ENCODE measurements at regions not wholly inside any gene's neighbourhood (a gene's known extent, or its start where the extent isn't known, plus 50 kb on each side); places are given as distances from the start of the nearest gene placed in this dataset.

- DNase-seq = no peak
These were observed 481.8 kb downstream of the TFEC start for GRCh38 chr7:115548756-115549155.

- no peak for DNase-seq
These were observed 483.8 kb downstream of the TFEC start for GRCh38 chr7:115546790-115547189.

GRCh38 chr7:115533785-115534184 is 496.8 kb downstream of the TFEC start:
- no peak for DNase-seq

- no peak for DNase-seq
These were observed 504.3 kb downstream of the TFEC start for GRCh38 chr7:115526278-115526677.

- no peak for DNase-seq
These were observed 508.4 kb downstream of the TFEC start for GRCh38 chr7:115522174-115522573.

- no peak for DNase-seq
These were observed 514.2 kb downstream of the TFEC start for GRCh38 chr7:115516341-115516740.

- no peak for DNase-seq
These were observed 519.2 kb downstream of the TFEC start for GRCh38 chr7:115511330-115511729.

- no peak for DNase-seq
These were observed 525.4 kb downstream of the TFEC start for GRCh38 chr7:115505136-115505535.

- no peak for DNase-seq
These were observed 530.6 kb downstream of the TFEC start for GRCh38 chr7:115499956-115500355.

GRCh38 chr7:115496006-115496405 is 534.6 kb downstream of the TFEC start:
- no peak for DNase-seq

GRCh38 chr7:115494529-115495147 is 535.9 kb downstream of the TFEC start:
- DNase-seq = no peak

GRCh38 chr7:115493381-115493780 is 537.2 kb downstream of the TFEC start:
- DNase-seq = no peak

- DNase-seq = no peak
These were observed 538.7 kb downstream of the TFEC start for GRCh38 chr7:115491744-115492380.

GRCh38 chr7:115479448-115479847 is 551.1 kb downstream of the TFEC start:
- no peak for DNase-seq

- no peak for DNase-seq
These were observed 552.1 kb downstream of the TFEC start for GRCh38 chr7:115478426-115478825.

GRCh38 chr7:115477193-115477651 is 553.3 kb downstream of the TFEC start:
- DNase-seq = no peak

- DNase-seq = no peak
These were observed 553.8 kb downstream of the TFEC start for GRCh38 chr7:115476671-115477181.

- no peak for DNase-seq
These were observed 554.0 kb downstream of the MDFIC start for GRCh38 chr7:115475761-115476385.

GRCh38 chr7:115475206-115475605 is 553.3 kb downstream of the MDFIC start:
- no peak for DNase-seq

GRCh38 chr7:115474137-115474536 is 552.2 kb downstream of the MDFIC start:
- DNase-seq = no peak

- no peak for DNase-seq
These were observed 550.0 kb downstream of the MDFIC start for GRCh38 chr7:115471891-115472290.

- no peak for DNase-seq
These were observed 540.6 kb downstream of the MDFIC start for GRCh38 chr7:115462301-115463015.

- no peak for DNase-seq
These were observed 527.8 kb downstream of the MDFIC start for GRCh38 chr7:115449689-115450088.

- no peak for DNase-seq
These were observed 525.6 kb downstream of the MDFIC start for GRCh38 chr7:115447495-115447894.
